H1 (cell line): ENCODE measurements at regions not wholly inside any gene's neighbourhood (a gene's known extent, or its start where the extent isn't known, plus 50 kb on each side); places are given as distances from the start of the nearest gene placed in this dataset.

ENCODE experiments used
- CTCF ChIA-PET: fragments of 300-600 bp; sonication (Branson Sonifier 250); formaldehyde crosslinking; loops from one replicate; lab custom pipeline; 2021; ENCODE audit not compliant: partially characterized antibody; lab: Charles Lee
- POLR2A ChIA-PET: fragments of 300-600 bp; sonication (Branson Sonifier 250); formaldehyde crosslinking; loops from one replicate; lab custom pipeline; 2021; ENCODE audit warnings: inconsistent platforms; ENCODE audit not compliant: partially characterized antibody; lab: Charles Lee
- DNase-seq, 2 experiments: peaks; one replicate each; pipeline versions ENCODE4 v3.0.0 to v3.0.0-alpha.2; 2010 to 2022; ENCODE audit warnings: low spot score in 2 of 2, low read depth in 1 of 2, mixed read lengths in 1 of 2
- FAIRE-seq: peaks from 2 replicates; lab custom pipeline; 2011; peaks lifted over from hg19 to GRCh38; lab: Jason Lieb, UNC
- H2AFZ ChIP-seq: 2 replicates; pipeline ENCODE4 v1.8.1; 2012; ENCODE audit warnings: low read length, inconsistent platforms
- H2AK5ac ChIP-seq: 2 replicates; pipeline ENCODE4 v1.6.1; 2013; ENCODE audit warnings: low read depth, low read length
- H2BK120ac ChIP-seq: replicated peaks from 2 replicates; pipeline ENCODE3; 2013; ENCODE audit warnings: low read depth, low read length, inconsistent platforms
- H2BK12ac ChIP-seq: 2 replicates; pipeline ENCODE4 v1.6.1; 2013; ENCODE audit warnings: low read depth, low read length
- H2BK15ac ChIP-seq: 2 replicates; pipeline ENCODE4 v1.6.1; 2013; ENCODE audit warnings: low read length
- H2BK20ac ChIP-seq: 2 replicates; pipeline ENCODE4 v1.6.1; 2013; ENCODE audit warnings: low read length
- H2BK5ac ChIP-seq: 2 replicates; pipeline ENCODE4 v1.6.1; 2013; ENCODE audit warnings: low read depth, low read length
- H3K14ac ChIP-seq: 2 replicates; pipeline ENCODE4 v1.6.1; 2013; ENCODE audit warnings: inconsistent platforms; ENCODE audit not compliant: insufficient read length
- H3K18ac ChIP-seq: 2 replicates; pipeline ENCODE4 v1.6.1; 2013; ENCODE audit warnings: low read length; ENCODE audit errors: extremely low read depth
- H3K23ac ChIP-seq: 2 replicates; pipeline ENCODE4 v1.6.1; 2013; ENCODE audit warnings: inconsistent platforms; ENCODE audit not compliant: insufficient read length
- H3K23me2 ChIP-seq: 2 replicates; pipeline ENCODE4 v1.6.1; 2013; ENCODE audit warnings: low read depth, low read length
- H3K27ac ChIP-seq: 2 replicates; pipeline ENCODE4 v1.6.1; 2011; ENCODE audit warnings: low read depth, low read length, inconsistent platforms
- H3K27me3 ChIP-seq, 4 experiments: replicated peaks in 1 of 4; 1 replicate in 1 of 4; 2 replicates in 3 of 4; pipeline versions ENCODE4 v1.6.1 to v1.8.1; 2011 to 2013; ENCODE audit warnings: low read length in 3 of 4, mild to moderate bottlenecking in 3 of 4, inconsistent platforms in 2 of 4, mixed read lengths in 2 of 4, moderate library complexity in 1 of 4; ENCODE audit not compliant: control insufficient read depth in 3 of 4, insufficient read depth in 3 of 4; ENCODE audit errors: extremely low read depth in 1 of 4
- H3K36me3 ChIP-seq, 4 experiments: 2 replicates each; pipeline versions ENCODE4 v1.6.1 to v1.8.1; 2011 to 2013; ENCODE audit warnings: mild to moderate bottlenecking in 4 of 4, low read length in 3 of 4, moderate library complexity in 2 of 4, control low read depth in 1 of 4, inconsistent platforms in 1 of 4; ENCODE audit not compliant: insufficient read depth in 4 of 4, control insufficient read depth in 2 of 4
- H3K4ac ChIP-seq: replicated peaks from 2 replicates; pipeline ENCODE3; 2013; ENCODE audit warnings: low read length, low read depth, mixed read lengths, inconsistent platforms; ENCODE audit not compliant: insufficient read length
- H3K4me1 ChIP-seq, 4 experiments: replicated peaks in 1 of 4; 1 replicate in 1 of 4; 2 replicates in 3 of 4; pipeline versions ENCODE4 v1.6.1 to v1.8.1; 2011 to 2013; ENCODE audit warnings: low read length in 3 of 4, inconsistent platforms in 2 of 4, mixed read lengths in 1 of 4; ENCODE audit not compliant: insufficient read depth in 4 of 4, control insufficient read depth in 3 of 4
- H3K4me2 ChIP-seq, 2 experiments: 2 replicates each; pipeline versions ENCODE4 v1.6.1 to v1.8.1; 2011 to 2013; ENCODE audit warnings: low read depth in 2 of 2, low read length in 2 of 2, control low read depth in 1 of 2, inconsistent platforms in 1 of 2, mild to moderate bottlenecking in 1 of 2; ENCODE audit not compliant: insufficient read depth in 1 of 2
- H3K4me3 ChIP-seq, 4 experiments: fragments of 200-600, 300-600 bp in 1 of 4; sonication (generic), shearing (Covaris generic), sonication (Bioruptor Twin) in 1 of 4; 2 replicates each; pipeline versions ENCODE4 v1.5.1 to v1.8.1; 2011 to 2016; ENCODE audit warnings: low read length in 4 of 4, low read depth in 3 of 4, control low read depth in 2 of 4, inconsistent platforms in 2 of 4, mild to moderate bottlenecking in 2 of 4, mixed read lengths in 1 of 4, moderate library complexity in 1 of 4; ENCODE audit not compliant: insufficient read depth in 2 of 4; ENCODE audit errors: extremely low read depth in 1 of 4
- H3K56ac ChIP-seq: replicated peaks from 2 replicates; pipeline ENCODE3; 2013; ENCODE audit warnings: low read depth, mild to moderate bottlenecking, mixed read lengths, low read length, inconsistent platforms; ENCODE audit not compliant: insufficient read length
- H3K79me1 ChIP-seq: 2 replicates; pipeline ENCODE4 v1.6.1; 2013; ENCODE audit warnings: low read depth, low read length, control low read depth
- H3K79me2 ChIP-seq, 2 experiments: 2 replicates each; pipeline versions ENCODE4 v1.6.1 to v1.8.1; 2012 to 2013; ENCODE audit warnings: low read length in 2 of 2, mild to moderate bottlenecking in 2 of 2, inconsistent platforms in 1 of 2; ENCODE audit not compliant: insufficient read depth in 2 of 2, control insufficient read depth in 1 of 2
- H3K9ac ChIP-seq, 4 experiments: replicated peaks in 1 of 4; 1 replicate in 1 of 4; 2 replicates in 3 of 4; pipeline versions ENCODE4 v1.6.1 to v1.8.1; 2011 to 2013; ENCODE audit warnings: low read depth in 3 of 4, low read length in 3 of 4, control low read depth in 2 of 4, mild to moderate bottlenecking in 2 of 4, moderate library complexity in 2 of 4, inconsistent platforms in 1 of 4; ENCODE audit errors: extremely low read depth in 1 of 4
- H3K9me3 ChIP-seq, 2 experiments: 2 replicates each; pipeline versions ENCODE4 v1.6.1 to v1.8.1; 2012 to 2013; ENCODE audit warnings: mild to moderate bottlenecking in 2 of 2, moderate library complexity in 2 of 2, control low read depth in 1 of 2, inconsistent platforms in 1 of 2, low read depth in 1 of 2, low read length in 1 of 2, mixed read lengths in 1 of 2; ENCODE audit not compliant: insufficient read depth in 2 of 2
- H4K20me1 ChIP-seq, 2 experiments: replicated peaks in 1 of 2; 2 replicates each; pipeline versions ENCODE3 to v1.8.1; 2011 to 2013; ENCODE audit warnings: inconsistent platforms in 2 of 2, low read length in 2 of 2, mild to moderate bottlenecking in 1 of 2; ENCODE audit not compliant: insufficient read depth in 2 of 2, control insufficient read depth in 1 of 2
- H4K5ac ChIP-seq: 2 replicates; pipeline ENCODE4 v1.6.1; 2013; ENCODE audit warnings: low read length, low read depth, mixed read lengths, inconsistent platforms; ENCODE audit not compliant: insufficient read length
- H4K8ac ChIP-seq: 2 replicates; pipeline ENCODE4 v1.8.0; 2013; ENCODE audit warnings: mild to moderate bottlenecking, moderate library complexity, low read length, inconsistent platforms; ENCODE audit not compliant: insufficient read depth; ENCODE audit errors: extremely low read depth
- H4K91ac ChIP-seq: replicated peaks from 2 replicates; pipeline ENCODE3; 2013; ENCODE audit warnings: low read length, mixed read lengths, inconsistent platforms; ENCODE audit not compliant: insufficient read length
- CBX5 ChIP-seq: fragments of 300-800, 300-1000 bp; sonication (generic); IDR thresholded peaks from 2 replicates; pipeline ENCODE4 v1.7.1; 2016; ENCODE audit warnings: antibody characterized with exemption, low read length, low read depth
- E2F6 ChIP-seq: IDR thresholded peaks from 2 replicates; pipeline ENCODE4 v1.6.1; 2012; ENCODE audit warnings: inconsistent platforms
- EGR1 ChIP-seq: IDR thresholded peaks from 2 replicates; pipeline ENCODE4 v1.6.1; 2011; ENCODE audit warnings: low read depth, low read length, borderline replicate concordance
- RFX5 ChIP-seq: IDR thresholded peaks from 2 replicates; pipeline ENCODE4 v1.6.1; 2011; ENCODE audit warnings: low read depth, low read length, improper control_type of control experiment, borderline replicate concordance
- SIN3A ChIP-seq, 2 experiments: IDR thresholded peaks in 1 of 2; conservative IDR thresholded peaks in 1 of 2; 2 replicates each; pipeline ENCODE4 v1.6.1; 2011 to 2012; ENCODE audit warnings: low read length in 2 of 2, improper control_type of control experiment in 1 of 2, low read depth in 1 of 2, mild to moderate bottlenecking in 1 of 2
- SP4 ChIP-seq: IDR thresholded peaks from 2 replicates; pipeline ENCODE4 v1.6.1; 2012; ENCODE audit warnings: low read length, inconsistent platforms
- SUZ12 ChIP-seq: fragments of 200-600 bp; sonication (generic); IDR thresholded peaks from 2 replicates; pipeline ENCODE4 v1.6.1; 2012; ENCODE audit warnings: mild to moderate bottlenecking, inconsistent platforms, low read length, moderate library complexity, mixed read lengths
- TBP ChIP-seq: IDR thresholded peaks from 2 replicates; pipeline ENCODE4 v1.6.1; 2011; ENCODE audit warnings: low read depth, low read length, improper control_type of control experiment
- WGBS, 2 experiments: shearing (Covaris generic) in 1 of 2; methylation state at CpG; one replicate each; pipeline versions ENCODE4 v1.1.6 to v1.1.7; 2013 to 2015; ENCODE audit warnings: low lambda C conversion rate in 2 of 2, mixed read lengths in 2 of 2, inconsistent platforms in 1 of 2, low coverage in 1 of 2, missing lambda C conversion rate in 1 of 2; ENCODE audit not compliant: insufficient replicate concordance in 2 of 2, insufficient coverage in 1 of 2, insufficient read length in 1 of 2; ENCODE audit errors: extremely low coverage in 1 of 2, missing lambda C conversion rate in 1 of 2; 5-methylcytosine and 5-hydroxymethylcytosine counted together

- H3K4ac ChIP-seq = no peak overlapping the region
- no peak overlapping the region for H2BK5ac ChIP-seq
- no peak overlapping the region for H4K8ac ChIP-seq
- DNase-seq = no peak
- no peak overlapping the region for H3K4me2 ChIP-seq
- H3K14ac ChIP-seq = no peak overlapping the region
- no peaks in the 10 kb centered on the region for H3K79me1 ChIP-seq
- no peak overlapping the region for H3K27ac ChIP-seq
- H3K36me3 ChIP-seq = no peaks in the 10 kb centered on the region
- no peak overlapping the region for H2BK20ac ChIP-seq
- no peak overlapping the region for H2AK5ac ChIP-seq
- ChIA-PET POLR2A (no interaction called here), CTCF (interaction anchor here (1.3 kb wide), 1 partner anchor 1353 kb away, joined by 4 read pairs; no protein-coding TSS in a partner anchor)
- H3K79me2 ChIP-seq = no peaks in the 10 kb centered on the region
- H3K18ac ChIP-seq = no peak overlapping the region
- no peak overlapping the region for H2BK12ac ChIP-seq
- H3K4me1 ChIP-seq = no peaks in the 10 kb centered on the region
- TF ChIP-seq SIN3A (conservative IDR thresholded peaks at IDR 0.05 in 1 of 2, IDR thresholded peaks at IDR 0.05 in 1 of 2; ENCODE audit: low read depth in 1 of 2, low read length in 2 of 2) (no peak), E2F6 (no peak), SUZ12 (no peak), SP4 (no peak), RFX5 (no peak), CBX5 (no peak), TBP (no peak), EGR1 (no peak)
- H2BK15ac ChIP-seq = no peak overlapping the region
- no peak overlapping the region for H3K23ac ChIP-seq
- no peak overlapping the region for H3K9ac ChIP-seq
- H3K23me2 ChIP-seq = no peaks in the 10 kb centered on the region
- H4K20me1 ChIP-seq = no peaks in the 10 kb centered on the region
- no peak overlapping the region for H4K91ac ChIP-seq
- FAIRE-seq = no peak
- no peak overlapping the region for H4K5ac ChIP-seq
- WGBS, 2 experiments = 82% methylated on average over 2 of the region's 2 CpGs; no CpG with 5 or more reads in 1 of the 2 experiments
- no peak overlapping the region for H3K4me3 ChIP-seq
- no peaks in the 10 kb centered on the region for H3K9me3 ChIP-seq
- H3K27me3 ChIP-seq = no peaks in the 10 kb centered on the region
- no peak overlapping the region for H3K56ac ChIP-seq
- H2BK120ac ChIP-seq = no peak overlapping the region
- no peak overlapping the region for H2AFZ ChIP-seq
Observed at GRCh38 chr2:149885468-149885867, 297.9 kb upstream of the MMADHC start.
